T-cell (primary cell): ENCODE measurements at regions not wholly inside any gene's neighbourhood (a gene's known extent, or its start where the extent isn't known, plus 50 kb on each side); places are given as distances from the start of the nearest gene placed in this dataset.
"Not testable (repeated sequence)": the region's sequence is repeated elsewhere in the genome, so short reads cannot be mapped to it uniquely, and the experiment has no call there.

Experiments used
- ATAC-seq, 4 experiments: fragments of 200-7000 bp in 3 of 4; fragments of 150-1000 bp in 1 of 4; cut with Tn5 transposase; replicated peaks in 1 of 4; 1 replicate in 3 of 4; 2 replicates in 1 of 4; pipeline ENCODE4 v1.10.0; 2021; ENCODE audit warnings: moderate library complexity in 3 of 4, mild to moderate bottlenecking in 2 of 4, moderate number of reproducible peaks in 1 of 4
- CTCF ChIA-PET, 2 donors: fragments of 300-600 bp; sonication (Branson Sonifier 250); formaldehyde crosslinking; loops; one replicate each; lab custom pipeline; 2022; ENCODE audit warnings: antibody characterized with exemption in 2 of 2; lab: Charles Lee
- POLR2A ChIA-PET, 2 donors: fragments of 300-600 bp; sonication (Branson Sonifier 250); formaldehyde crosslinking; loops; one replicate each; lab custom pipeline; 2022; ENCODE audit warnings: antibody characterized with exemption in 2 of 2; lab: Charles Lee
- DNase-seq, 35 experiments: peaks; one replicate each; pipeline versions ENCODE4 v3.0.0 to v3.0.0-alpha.2; 2013 to 2023
- H3K27ac ChIP-seq: one replicate; pipeline ENCODE4 v1.5.1; 2013; ENCODE audit warnings: low read length
- H3K27me3 ChIP-seq, 2 experiments: replicated peaks in 1 of 2; 1 replicate in 1 of 2; 2 replicates in 1 of 2; pipeline versions ENCODE4 v1.6.1 to v1.7.0; 2013; ENCODE audit warnings: low read length in 1 of 2, mixed read lengths in 1 of 2; ENCODE audit not compliant: control insufficient read depth in 2 of 2, insufficient read depth in 2 of 2; ENCODE audit errors: extremely low read depth in 1 of 2
- H3K36me3 ChIP-seq, 2 donors: 1 replicate in 1 of 2; 2 replicates in 1 of 2; pipeline versions ENCODE4 v1.6.1 to v1.7.0; 2013; ENCODE audit warnings: low read length in 1 of 2; ENCODE audit not compliant: control insufficient read depth in 2 of 2, insufficient read depth in 1 of 2; ENCODE audit errors: extremely low read depth in 1 of 2
- H3K4me1 ChIP-seq, 2 experiments: 1 replicate in 1 of 2; 2 replicates in 1 of 2; pipeline versions ENCODE4 v1.6.1 to v1.7.0; 2013; ENCODE audit warnings: low read length in 2 of 2, mixed read lengths in 1 of 2; ENCODE audit not compliant: insufficient read depth in 2 of 2, control insufficient read depth in 1 of 2; ENCODE audit errors: extremely low read depth in 1 of 2
- H3K4me3 ChIP-seq, 2 donors: 1 replicate in 1 of 2; 2 replicates in 1 of 2; pipeline versions ENCODE4 v1.5.1 to v1.7.0; 2013; ENCODE audit warnings: mild to moderate bottlenecking in 2 of 2, low read length in 1 of 2, moderate library complexity in 1 of 2; ENCODE audit not compliant: control insufficient read depth in 1 of 2; ENCODE audit errors: extremely low read depth in 1 of 2
- H3K9me3 ChIP-seq: 2 replicates; pipeline ENCODE4 v1.7.0; 2013
- H3K27ac Mint-ChIP-seq, 2 donors: one replicate each; pipeline ENCODE4 v1.8.0; 2020 to 2021; ENCODE audit warnings: mild to moderate bottlenecking in 2 of 2, mixed read lengths in 2 of 2
- H3K27me3 Mint-ChIP-seq, 2 donors: one replicate each; pipeline ENCODE4 v1.8.0; 2021 to 2022; ENCODE audit warnings: mixed read lengths in 2 of 2
- H3K36me3 Mint-ChIP-seq: one replicate; pipeline ENCODE4 v1.8.0; 2021; ENCODE audit warnings: mixed read lengths
- H3K4me1 Mint-ChIP-seq, 3 donors: one replicate each; pipeline ENCODE4 v1.8.0; 2020 to 2022; ENCODE audit warnings: mixed read lengths in 3 of 3, mild to moderate bottlenecking in 1 of 3
- H3K4me3 Mint-ChIP-seq, 3 donors: one replicate each; pipeline ENCODE4 v1.8.0; 2020 to 2022; ENCODE audit warnings: mild to moderate bottlenecking in 3 of 3, mixed read lengths in 3 of 3, moderate library complexity in 3 of 3
- H3K9me3 Mint-ChIP-seq, 3 donors: one replicate each; pipeline ENCODE4 v1.8.0; 2020 to 2022; ENCODE audit warnings: mixed read lengths in 3 of 3
- WGBS: methylation state at CpG from one replicate; pipeline ENCODE4 v1.1.5; 2013; ENCODE audit warnings: missing lambda C conversion rate; ENCODE audit not compliant: insufficient coverage; 5-methylcytosine and 5-hydroxymethylcytosine counted together

- H3K27ac Mint-ChIP-seq: no peak overlapping the region
- H3K36me3 ChIP-seq: no peaks in the 10 kb centered on the region
- H3K36me3 Mint-ChIP-seq: no peaks in the 10 kb centered on the region
- ChIA-PET POLR2A (no interaction called here), CTCF (no interaction called here)
- H3K27ac ChIP-seq: no peak overlapping the region
- ATAC-seq (no peak), DNase-seq (no peak)
- H3K9me3 ChIP-seq: no peaks in the 10 kb centered on the region
- H3K27me3 Mint-ChIP-seq: no peaks in the 10 kb centered on the region
- no peaks in the 10 kb centered on the region for H3K4me1 Mint-ChIP-seq
- H3K27me3 ChIP-seq: no peaks in the 10 kb centered on the region
- peaks cover 8 to 24% (median 22%) of the 10 kb centered on the region in 3 donors for H3K9me3 Mint-ChIP-seq
- no peak overlapping the region for H3K4me3 Mint-ChIP-seq
- H3K4me1 ChIP-seq: no peaks in the 10 kb centered on the region
- H3K4me3 ChIP-seq: no peak overlapping the region
Measured at GRCh38 chr3:6750782-6751181, 110.1 kb upstream of the GRM7 start.

GRCh38 chr3:6753536-6753935 lies 107.4 kb upstream of the GRM7 start:
- no peak overlapping the region for H3K4me3 ChIP-seq
- H3K9me3 Mint-ChIP-seq: peaks cover 4 to 30% (median 12%) of the 10 kb centered on the region in 3 donors

GRCh38 chr3:6769532-6770396 lies 91.2 kb upstream of the GRM7 start:
- H3K27me3 ChIP-seq, H3K4me1 ChIP-seq, H3K27me3 Mint-ChIP-seq, H3K27ac ChIP-seq, H3K4me1 Mint-ChIP-seq, H3K9me3 ChIP-seq, ATAC-seq, CTCF ChIA-PET, H3K36me3 ChIP-seq, H3K36me3 Mint-ChIP-seq, H3K4me3 Mint-ChIP-seq, H3K9me3 Mint-ChIP-seq, H3K4me3 ChIP-seq, H3K27ac Mint-ChIP-seq, DNase-seq: not testable (repeated sequence)
- POLR2A ChIA-PET: interaction anchor here in 1 of 2 donors (0.6 kb wide), 1 partner anchor 84 kb away, joined by 3 read pairs; no protein-coding TSS in a partner anchor
- 94% methylated on average over 22 of the region's 32 CpGs for WGBS

More at GRCh38 chr3:6753536-6753935, 107.4 kb upstream of the GRM7 start:
- 83% methylated on average over 1 of the region's 2 CpGs for WGBS
- Histone ChIP-seq H3K36me3 (no peaks in the 10 kb centered on the region), H3K27ac (no peak overlapping the region), H3K9me3 (no peaks in the 10 kb centered on the region), H3K4me1 (no peaks in the 10 kb centered on the region), H3K27me3 (no peaks in the 10 kb centered on the region)
- Mint-ChIP-seq H3K4me1 (no peaks in the 10 kb centered on the region), H3K27me3 (no peaks in the 10 kb centered on the region), H3K36me3 (no peaks in the 10 kb centered on the region), H3K4me3 (no peak overlapping the region), H3K27ac (no peak overlapping the region)
- no peak for ATAC-seq
- no peak for DNase-seq
- CTCF ChIA-PET: no interaction called here
- POLR2A ChIA-PET: no interaction called here

GRCh38 chr3:6770397-6770690 lies 90.6 kb upstream of the GRM7 start:
- CTCF ChIA-PET: no interaction called here
- no peaks in the 10 kb centered on the region for H3K27me3 Mint-ChIP-seq
- no peaks in the 10 kb centered on the region for H3K4me1 ChIP-seq

GRCh38 chr3:6771171-6771570 lies 89.7 kb upstream of the GRM7 start:
- Mint-ChIP-seq H3K4me1 (no peaks in the 10 kb centered on the region), H3K9me3 (peaks cover 0 to 5% (median 0%) of the 10 kb centered on the region in 3 donors), H3K27me3 (no peaks in the 10 kb centered on the region), H3K36me3 (no peaks in the 10 kb centered on the region), H3K27ac (no peak overlapping the region), H3K4me3 (no peak overlapping the region)
- CTCF ChIA-PET: no interaction called here
- DNase-seq (no peak), ATAC-seq (no peak)
- H3K36me3 ChIP-seq: no peaks in the 10 kb centered on the region
- no peaks in the 10 kb centered on the region for H3K27me3 ChIP-seq
- H3K27ac ChIP-seq: no peak overlapping the region
- H3K4me3 ChIP-seq: no peak overlapping the region
- no peaks in the 10 kb centered on the region for H3K4me1 ChIP-seq
- WGBS: no CpG with 5 or more reads among the region's 5 CpGs
- POLR2A ChIA-PET: no interaction called here
- H3K9me3 ChIP-seq: no peaks in the 10 kb centered on the region

More at GRCh38 chr3:6770397-6770690, 90.6 kb upstream of the GRM7 start:
- Histone ChIP-seq H3K27ac (no peak overlapping the region), H3K27me3 (no peaks in the 10 kb centered on the region), H3K9me3 (no peaks in the 10 kb centered on the region), H3K36me3 (no peaks in the 10 kb centered on the region), H3K4me3 (no peak overlapping the region)
- no peak overlapping the region for H3K4me3 Mint-ChIP-seq
- no peak for ATAC-seq
- no peaks in the 10 kb centered on the region for H3K4me1 Mint-ChIP-seq
- no peaks in the 10 kb centered on the region for H3K36me3 Mint-ChIP-seq
- POLR2A ChIA-PET: no interaction called here
- H3K9me3 Mint-ChIP-seq: peaks cover 0 to 5% (median 0%) of the 10 kb centered on the region in 3 donors
- H3K27ac Mint-ChIP-seq: no peak overlapping the region
- no peak for DNase-seq

GRCh38 chr3:6779140-6779539 lies 81.8 kb upstream of the GRM7 start:
- no peak for ATAC-seq
- Histone ChIP-seq H3K36me3 (no peaks in the 10 kb centered on the region), H3K27ac (no peak overlapping the region), H3K4me3 (no peak overlapping the region), H3K9me3 (no peaks in the 10 kb centered on the region), H3K4me1 (no peaks in the 10 kb centered on the region), H3K27me3 (no peaks in the 10 kb centered on the region)
- no peak for DNase-seq
- Mint-ChIP-seq H3K36me3 (no peaks in the 10 kb centered on the region), H3K4me1 (no peaks in the 10 kb centered on the region), H3K9me3 (peaks cover 0 to 9% (median 7%) of the 10 kb centered on the region in 3 donors), H3K27me3 (no peaks in the 10 kb centered on the region), H3K27ac (no peak overlapping the region), H3K4me3 (no peak overlapping the region)
- ChIA-PET POLR2A (no interaction called here), CTCF (no interaction called here)
- 90% methylated on average over 5 of the region's 6 CpGs for WGBS
